CD4-positive, alpha-beta T cell treated with Interleukin-4 for 1 hour (primary cell): ENCODE measurements at regions not wholly inside any gene's neighbourhood (a gene's known extent, or its start where the extent isn't known, plus 50 kb on each side); places are given as distances from the start of the nearest gene placed in this dataset.

Experiments used
- DNase-seq, 2 donors: peaks; one replicate each; pipeline ENCODE4 v3.0.0-alpha.2; 2020 to 2022

GRCh38 chr7:33821970-33822369 lies 83.4 kb upstream of the BMPER start:
- DNase-seq: no peak

- DNase-seq: no peak
Measured at GRCh38 chr7:33823913-33824312, 81.4 kb upstream of the BMPER start.

- DNase-seq: no peak
Measured at GRCh38 chr7:33824911-33825459, 80.4 kb upstream of the BMPER start.

- no peak for DNase-seq
Measured at GRCh38 chr7:33825644-33826043, 79.7 kb upstream of the BMPER start.

DNA sequence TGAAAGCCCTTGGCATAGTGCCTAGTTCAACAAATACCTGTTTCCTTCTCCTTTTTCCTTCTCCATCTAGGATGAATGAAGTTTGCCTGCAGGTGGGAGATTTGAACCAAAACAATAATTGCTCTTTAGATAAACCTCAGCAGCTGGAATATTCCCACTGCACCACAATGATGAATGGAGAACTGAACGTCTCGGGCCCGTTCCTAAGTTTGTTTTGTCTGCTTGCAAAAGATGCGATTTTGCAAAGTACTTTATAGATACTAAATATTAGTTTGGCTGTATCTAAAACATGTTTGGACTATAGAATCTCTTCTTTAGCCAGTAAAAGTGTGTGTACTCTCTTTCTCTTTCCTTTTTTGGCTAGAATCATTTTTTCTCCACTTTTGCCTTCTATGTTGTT lies 75.8 kb upstream of the BMPER start:
- no peak for DNase-seq

GRCh38 chr7:33831389-33832141 lies 73.8 kb upstream of the BMPER start:
- no peak for DNase-seq

DNA sequence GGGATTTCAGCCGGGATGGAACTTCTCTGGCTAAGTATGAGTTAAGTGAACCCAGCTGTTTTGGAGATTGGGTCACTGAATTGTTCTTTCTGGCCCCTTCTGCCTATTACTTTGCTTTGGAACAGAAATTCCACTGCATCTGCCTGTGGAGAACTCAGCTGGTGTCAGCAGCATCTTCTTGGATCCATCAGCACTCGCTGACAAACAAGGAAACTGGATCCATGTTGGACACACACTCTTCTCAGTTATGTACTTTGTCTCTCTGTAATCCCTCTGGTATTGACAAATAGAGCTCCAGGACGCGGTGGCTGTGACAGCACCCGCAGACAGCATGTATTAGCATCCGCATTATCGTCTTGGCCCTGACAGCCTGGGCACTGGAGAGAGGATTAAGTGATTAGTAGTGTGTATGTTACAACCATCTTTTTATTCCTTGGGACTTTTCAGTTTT lies 73.0 kb upstream of the BMPER start:
- DNase-seq: no peak

DNA sequence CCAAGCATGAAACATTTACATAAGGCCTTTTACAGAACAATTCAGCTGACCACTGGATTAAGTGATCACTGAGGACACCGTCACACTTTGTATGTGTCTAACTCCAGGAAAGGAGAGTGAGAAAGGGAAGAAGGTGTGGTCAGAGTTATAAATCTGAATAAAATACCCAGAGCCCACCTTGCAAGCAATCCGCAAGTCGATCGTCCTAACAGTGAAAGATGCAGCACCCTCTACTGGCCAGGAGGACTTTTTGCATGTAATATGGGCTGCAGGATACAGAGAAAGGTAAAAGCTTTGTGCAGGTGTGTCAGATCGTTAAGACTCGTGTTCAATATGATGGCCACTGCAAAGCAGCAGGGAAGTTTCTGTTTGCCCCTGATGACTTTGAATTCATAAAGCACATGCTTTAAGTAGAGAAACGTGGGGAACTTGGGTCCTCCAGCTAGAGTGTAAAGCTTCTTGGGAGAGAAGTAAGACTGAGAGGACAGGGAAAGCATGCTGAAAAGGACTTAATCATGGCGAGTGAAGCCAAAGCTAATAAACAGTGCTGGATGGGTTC lies 68.5 kb upstream of the BMPER start:
- no peak for DNase-seq

GRCh38 chr7:33837356-33837851 lies 67.9 kb upstream of the BMPER start:
- no peak for DNase-seq

GRCh38 chr7:33841031-33841430 lies 64.3 kb upstream of the BMPER start:
- DNase-seq: no peak

GRCh38 chr7:33841705-33842129 lies 63.6 kb upstream of the BMPER start:
- no peak for DNase-seq

DNA sequence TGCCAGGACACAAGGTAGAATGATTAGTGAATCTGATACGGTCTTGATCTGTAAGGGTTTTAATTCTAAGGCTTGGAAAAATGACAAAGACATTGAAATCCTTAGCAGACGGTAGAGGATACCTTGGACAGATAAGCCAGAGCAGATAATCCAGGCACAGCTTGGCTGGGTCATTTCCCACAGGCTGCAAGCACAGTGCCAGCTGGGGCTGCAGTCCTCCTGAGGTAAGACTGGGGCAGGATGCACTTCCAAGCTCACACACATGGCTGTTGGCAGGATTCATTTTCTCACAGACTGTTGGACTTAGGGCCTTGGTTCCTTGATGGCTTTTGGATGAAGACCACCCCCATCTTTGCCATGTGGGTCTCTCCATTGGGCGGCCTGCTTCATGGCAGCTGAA lies 63.2 kb upstream of the BMPER start:
- no peak for DNase-seq

DNA sequence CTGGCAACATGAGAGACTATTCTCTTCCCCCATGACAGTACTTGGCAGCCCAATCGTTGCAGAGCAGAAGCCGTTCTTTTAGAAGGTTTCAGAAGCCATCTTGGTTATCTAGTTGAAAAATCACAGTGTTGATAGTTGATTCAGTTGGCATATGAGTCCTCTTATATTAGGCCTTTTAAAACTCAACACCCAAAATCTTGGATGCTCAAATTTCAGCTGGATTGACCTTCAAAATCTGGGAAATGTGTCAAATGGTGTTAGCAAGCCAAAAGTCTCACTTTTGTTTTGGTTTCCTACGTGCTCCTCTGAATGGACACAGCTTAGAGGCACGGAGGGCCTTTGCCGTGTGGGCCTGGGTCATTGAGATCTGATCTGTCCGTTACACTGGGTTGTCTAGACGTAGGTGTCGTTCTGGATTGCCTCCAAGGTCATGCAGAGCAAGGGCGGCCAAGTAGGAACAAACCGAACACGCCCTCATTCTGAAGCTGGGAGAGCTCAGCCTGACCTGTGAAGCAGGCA lies 59.3 kb upstream of the BMPER start:
- DNase-seq: no peak

- no peak for DNase-seq
Measured at GRCh38 chr7:33849004-33849403, 56.3 kb upstream of the BMPER start.

- no peak for DNase-seq
Measured at GRCh38 chr7:33849971-33850559, 55.3 kb upstream of the BMPER start.

- DNase-seq: no peak
Measured at GRCh38 chr7:33850768-33851167, 54.6 kb upstream of the BMPER start.

DNA sequence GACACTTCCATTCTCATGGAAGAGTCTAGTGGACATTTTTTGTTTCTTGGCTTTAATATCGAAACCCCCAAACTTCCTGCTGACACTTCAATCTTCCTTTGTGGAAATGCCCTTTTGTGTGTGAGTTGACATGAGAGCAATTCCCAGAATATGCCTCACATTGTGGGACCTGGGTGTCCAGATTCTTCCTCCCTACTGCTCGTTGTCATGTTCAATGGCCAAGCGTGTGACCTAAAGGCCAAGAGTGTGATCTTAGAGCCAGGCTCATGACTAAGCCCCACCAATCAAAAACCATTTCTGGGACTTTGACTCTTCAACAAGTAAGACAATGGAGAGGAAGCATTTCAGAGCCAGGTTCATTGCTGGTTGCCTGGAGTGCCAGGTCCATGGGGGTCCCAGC lies 52.5 kb upstream of the BMPER start:
- no peak for DNase-seq

DNA sequence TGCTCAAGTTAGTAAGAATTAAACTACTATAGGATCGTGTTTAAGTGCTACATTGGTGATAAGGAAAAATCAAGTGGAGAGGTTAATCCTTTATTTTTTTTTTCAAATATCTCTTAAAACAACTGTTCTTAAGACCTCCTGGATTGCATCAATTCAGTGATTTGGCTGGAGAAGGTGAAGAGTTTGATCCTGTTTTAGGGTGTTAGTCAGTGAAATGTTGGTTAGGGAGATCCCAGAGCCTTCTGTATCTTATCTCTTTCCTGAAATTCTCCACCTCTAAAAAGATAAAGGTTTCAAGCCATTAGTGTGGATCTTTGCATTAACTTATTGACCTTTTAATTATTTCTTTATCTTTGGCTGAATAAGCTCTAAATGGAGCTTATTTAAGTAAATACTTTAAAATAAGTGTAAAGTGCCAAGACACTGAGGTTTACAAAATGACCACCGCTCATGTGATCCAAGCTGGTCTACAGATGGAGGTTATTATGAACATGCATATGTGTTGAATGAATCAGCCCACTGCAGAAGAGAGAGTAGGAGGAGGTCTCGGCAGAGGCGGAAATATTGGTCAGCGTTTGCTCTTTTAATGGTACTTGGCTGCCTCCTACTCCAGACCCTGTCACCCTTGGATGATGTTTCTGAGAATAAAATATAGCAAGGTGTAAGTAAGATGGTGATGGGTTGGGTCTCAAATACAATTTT lies 51.8 kb upstream of the BMPER start:
- DNase-seq: no peak

- DNase-seq: no peak
Measured at GRCh38 chr7:33854178-33854577, 51.2 kb upstream of the BMPER start.

DNA sequence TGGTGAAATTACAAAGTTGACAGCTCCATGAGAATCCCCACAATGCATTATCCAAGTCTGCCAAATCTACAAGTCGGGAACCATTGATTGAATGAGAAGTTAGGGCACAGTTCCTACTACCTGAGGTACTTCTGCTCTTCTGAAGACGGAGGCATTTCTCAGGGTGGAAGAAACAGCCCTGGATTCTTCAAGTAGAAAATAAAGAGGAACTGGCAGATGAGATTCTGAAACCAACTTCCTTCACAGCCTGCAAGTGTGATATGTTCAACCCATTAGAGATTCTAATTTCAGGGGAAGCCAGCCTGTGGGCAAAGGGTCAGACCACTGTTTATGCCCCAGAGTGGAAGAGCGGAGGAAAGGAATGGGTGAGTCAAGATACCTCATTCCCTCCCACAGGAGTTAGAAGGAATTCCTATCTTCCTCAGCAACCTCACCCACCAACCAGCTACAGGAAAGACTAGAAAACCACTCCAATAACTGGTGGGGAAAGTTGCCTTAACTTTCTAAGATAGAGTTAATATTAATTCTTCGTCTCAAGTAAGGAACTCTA lies 50.5 kb upstream of the BMPER start:
- no peak for DNase-seq
